K562 (cell line): ENCODE measurements at regions not wholly inside any gene's neighbourhood (a gene's known extent, or its start where the extent isn't known, plus 50 kb on each side); places are given as distances from the start of the nearest gene placed in this dataset.
A peak's percentile ranks its signal among the peaks of the same experiment; 100 is the strongest.

Experiments
- ATAC-seq: fragments of 200-7000 bp; cut with Tn5 transposase; 3 replicates; pipeline ENCODE4 v1.9.1; 2020; ENCODE audit warnings: moderate library complexity
- BruUV-seq: library from RNA; stranded (reverse); fragments of 400-500 nt; replicated peaks from 2 replicates; lab custom pipeline; 2021; lab: Mats Ljungman, UMichigan
- CTCF ChIA-PET: fragments of 300-600 bp; formaldehyde crosslinking; extraction: SDS; loops from one replicate; lab custom pipeline; 2021; ENCODE audit warnings: low intra/inter-chr PET ratio; lab: Yijun Ruan, JAX
- POLR2A ChIA-PET: fragments of 300-600, 350-650 bp; sonication (Branson Sonifier 250); formaldehyde crosslinking; extraction: SDS; loops from one replicate; lab custom pipeline; 2021; ENCODE audit warnings: antibody characterized with exemption, inconsistent platforms; lab: Yijun Ruan, JAX
- DNase-seq, 4 experiments: peaks; one replicate each; pipeline versions ENCODE4 v3.0.0 to v3.0.0-alpha.2; 2011 to 2018; ENCODE audit warnings: low spot score in 3 of 4, mixed read lengths in 3 of 4; ENCODE audit errors: extremely low read depth in 1 of 4
- FAIRE-seq: peaks from 2 replicates; lab custom pipeline; 2011; peaks lifted over from hg19 to GRCh38; lab: Jason Lieb, UNC
- H2AFZ ChIP-seq: 2 replicates; pipeline ENCODE4 v1.6.0; 2011; ENCODE audit warnings: low read depth, low read length, control low read depth, inconsistent platforms
- H3K27ac ChIP-seq: fragments of 200-600 bp; 3 replicates; pipeline ENCODE4 v1.8.0; 2011; ENCODE audit warnings: low read depth, mild to moderate bottlenecking, control low read depth, inconsistent platforms, low read length, moderate library complexity, mixed read lengths; ENCODE audit errors: extremely low read depth
- H3K27me3 ChIP-seq, 2 experiments: fragments of 300-600 bp in 1 of 2; 2 replicates in 1 of 2; 3 replicates in 1 of 2; pipeline versions ENCODE4 v1.6.0 to v1.8.0; 2011; ENCODE audit warnings: inconsistent platforms in 2 of 2, low read length in 2 of 2, mild to moderate bottlenecking in 1 of 2, mixed read lengths in 1 of 2, moderate library complexity in 1 of 2; ENCODE audit not compliant: control insufficient read depth in 2 of 2, insufficient read depth in 2 of 2
- H3K36me3 ChIP-seq: fragments of 300-600 bp; 3 replicates; pipeline ENCODE4 v1.8.0; 2011; ENCODE audit warnings: mild to moderate bottlenecking, low read length, inconsistent platforms; ENCODE audit not compliant: control insufficient read depth, insufficient read depth
- H3K4me1 ChIP-seq, 2 experiments: fragments of 200-600 bp in 1 of 2; replicated peaks in 1 of 2; 2 replicates in 1 of 2; 3 replicates in 1 of 2; pipeline versions ENCODE4 v1.5.1 to v1.8.0; 2011; ENCODE audit warnings: inconsistent platforms in 2 of 2, low read length in 2 of 2, mild to moderate bottlenecking in 1 of 2, mixed read lengths in 1 of 2, moderate library complexity in 1 of 2; ENCODE audit not compliant: control insufficient read depth in 2 of 2, insufficient read depth in 2 of 2
- H3K4me2 ChIP-seq: 2 replicates; pipeline ENCODE4 v1.6.1; 2011; ENCODE audit warnings: low read length, control low read depth, inconsistent platforms, mixed read lengths; ENCODE audit not compliant: insufficient read depth
- H3K4me3 ChIP-seq: fragments of 200-600 bp; sonication (generic), shearing (Covaris generic); 2 replicates; pipeline ENCODE4 v1.5.1; 2016; ENCODE audit warnings: control low read depth, inconsistent platforms
- H3K79me2 ChIP-seq: fragments of 200-600 bp; 3 replicates; pipeline ENCODE4 v1.8.0; 2011; ENCODE audit warnings: low read length, inconsistent platforms; ENCODE audit not compliant: control insufficient read depth, insufficient read depth
- H3K9ac ChIP-seq, 2 experiments: 2 replicates each; pipeline versions ENCODE4 v1.6.0 to v1.6.1; 2011; ENCODE audit warnings: low read depth in 2 of 2, low read length in 2 of 2, control low read depth in 1 of 2, inconsistent platforms in 1 of 2, mild to moderate bottlenecking in 1 of 2, mixed read lengths in 1 of 2; ENCODE audit not compliant: insufficient read depth in 1 of 2
- H3K9me1 ChIP-seq: one replicate; pipeline ENCODE4 v1.6.0; 2011; ENCODE audit warnings: inconsistent platforms, mild to moderate bottlenecking, low read length, moderate library complexity; ENCODE audit not compliant: control insufficient read depth, insufficient read depth
- H3K9me3 ChIP-seq: replicated peaks from 2 replicates; pipeline ENCODE4 v1.5.1; 2011; ENCODE audit warnings: low read depth, low read length, inconsistent platforms; ENCODE audit not compliant: control insufficient read depth, insufficient read depth
- H4K20me1 ChIP-seq: replicated peaks from 2 replicates; pipeline ENCODE4 v1.6.1; 2011; ENCODE audit warnings: low read length, inconsistent platforms, mixed read lengths; ENCODE audit not compliant: control insufficient read depth, insufficient read depth
- CEBPB ChIP-seq: fragments of 450-650 bp; IDR thresholded peaks from 2 replicates; pipeline ENCODE4 v1.6.1; 2016; ENCODE audit warnings: missing genetic modification characterization, missing compliant biosample characterization
- CEBPG ChIP-seq, 3 experiments: fragments of 200-800 bp in 1 of 3; sonication (Bioruptor generic) in 1 of 3; sonication (generic) in 1 of 3; formaldehyde crosslinking in 1 of 3; IDR thresholded peaks in 2 of 3; conservative IDR thresholded peaks in 1 of 3; 2 replicates each; pipeline versions ENCODE4 v1.6.1 to v1.8.0; 2016 to 2022; ENCODE audit warnings: missing compliant biosample characterization in 2 of 3, missing genetic modification characterization in 2 of 3, mild to moderate bottlenecking in 1 of 3, missing genetic modification reagents in 1 of 3
- HNRNPL ChIP-seq: fragments of 200-400 bp; formaldehyde crosslinking; IDR thresholded peaks from 2 replicates; pipeline ENCODE4 v1.6.1; 2017; ENCODE audit warnings: low read depth, mild to moderate bottlenecking, low read length
- MCM5 ChIP-seq: fragments of 450-650 bp; IDR thresholded peaks from 2 replicates; pipeline ENCODE4 v1.6.1; 2016; ENCODE audit warnings: low read depth
- SMAD1 ChIP-seq: fragments of 150-350 bp; IDR thresholded peaks from 2 replicates; pipeline ENCODE4 v1.6.1; 2014; ENCODE audit warnings: low read length, low read depth; ENCODE audit not compliant: partially characterized antibody
- STAG1 ChIP-seq: sonication (generic); formaldehyde crosslinking; IDR thresholded peaks from 2 replicates; pipeline ENCODE4 v1.5.0; 2020; ENCODE audit warnings: missing genetic modification reagents, borderline replicate concordance
- TAF7 ChIP-seq: fragments of 450-650 bp; IDR thresholded peaks from 2 replicates; pipeline ENCODE4 v1.6.1; 2016; ENCODE audit warnings: missing genetic modification characterization, missing compliant biosample characterization
- WGBS: fragments of 100-300 bp; shearing (Covaris generic); methylation state at CpG from one replicate; pipeline ENCODE4 v1.1.6; 2016; ENCODE audit warnings: low coverage, mixed read lengths; ENCODE audit not compliant: insufficient coverage; ENCODE audit errors: missing lambda C conversion rate; 5-methylcytosine and 5-hydroxymethylcytosine counted together
- in situ Hi-C: fragments of 300-500 bp; cut with MboI; formaldehyde crosslinking; loops from 4 replicates; pipeline ENCODE4 v1.15.0; 2018; ENCODE audit warnings: inconsistent platforms, mixed read lengths
- intact Hi-C: fragments of 100-400 bp; cut with micrococcal nuclease; formaldehyde crosslinking; loops from 2 replicates; pipeline ENCODE4 v1.14.2; 2022
- TF ChIP-seq, protein P1 (sequence below): fragments of 250-450 bp; sonication (Bioruptor Pico); IDR thresholded peaks from 2 replicates; pipeline ENCODE4 v1.8.0; 2021; ENCODE audit warnings: moderate library complexity, mild to moderate bottlenecking, inconsistent platforms
- TF ChIP-seq, protein P2 (sequence below), 3 experiments: IDR thresholded peaks in 2 of 3; conservative IDR thresholded peaks in 1 of 3; 2 replicates each; pipeline ENCODE4 v1.5.1; 2011 to 2012; ENCODE audit warnings: low read length in 3 of 3, mild to moderate bottlenecking in 3 of 3, control low read depth in 2 of 3, improper control_type of control experiment in 1 of 3, inconsistent platforms in 1 of 3, low read depth in 1 of 3, mixed read lengths in 1 of 3, moderate library complexity in 1 of 3; ENCODE audit not compliant: insufficient read depth in 2 of 3
- TF ChIP-seq, protein P3 (sequence below): fragments of 450-650 bp; formaldehyde crosslinking; IDR thresholded peaks from 2 replicates; pipeline ENCODE4 v1.4.0; 2020; ENCODE audit warnings: mild to moderate bottlenecking, moderate library complexity

DNA sequence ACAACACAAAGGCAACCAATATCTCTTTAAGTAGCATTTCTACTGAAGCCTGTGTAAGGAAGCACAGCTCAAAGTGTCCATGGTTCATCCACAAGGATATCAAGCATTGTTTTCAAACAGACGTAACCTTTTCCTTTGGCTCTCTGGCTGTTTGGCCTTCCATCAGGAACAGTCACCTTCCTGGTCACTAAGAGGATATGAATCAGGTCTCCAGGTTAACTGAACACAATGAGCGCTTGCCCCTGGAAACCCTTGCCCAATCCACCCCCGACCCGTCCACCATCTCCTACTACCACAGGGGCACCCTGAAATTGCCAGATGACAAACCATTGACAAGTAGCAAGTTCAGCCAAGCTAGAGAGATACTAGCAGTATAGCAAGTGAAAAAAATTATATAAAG lies 114.4 kb upstream of the COL21A1 start:
- TF ChIP-seq MCM5: no peak
- no peak for TF ChIP-seq HNRNPL
- TF ChIP-seq CEBPB: no peak
- TF ChIP-seq, protein P1, sequence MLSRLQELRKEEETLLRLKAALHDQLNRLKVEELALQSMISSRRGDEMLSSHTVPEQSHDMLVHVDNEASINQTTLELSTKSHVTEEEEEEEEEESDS (CRISPR knock-in tag): no peak
- Histone ChIP-seq H3K4me3 (no peak overlapping the region), H3K9me3 (no peaks in the 10 kb centered on the region), H3K27me3 (no peaks in the 10 kb centered on the region; a peak in 2 of 5 replicates), H3K4me1 (no peaks in the 10 kb centered on the region), H4K20me1 (no peaks in the 10 kb centered on the region), H3K36me3 (no peaks in the 10 kb centered on the region), H3K79me2 (no peaks in the 10 kb centered on the region), H3K27ac (no peak overlapping the region), H3K9me1 (no peaks in the 10 kb centered on the region), H3K4me2 (no peak overlapping the region), H3K9ac (no peak overlapping the region), H2AFZ (no peak overlapping the region)
- in situ Hi-C loops: loop anchor here (25.0 kb wide), 2 partner anchors 500 to 950 kb away; partner anchors contain the start of gene PRIM2
- BruUV-seq: no TSS peak
- FAIRE-seq: no peak
- intact Hi-C loops: loop anchor here (10.0 kb wide), 1 partner anchor 953 kb away; the partner anchor contains the start of gene PRIM2
- CTCF ChIA-PET: no interaction called here
- WGBS: 2% methylated on average over 4 of the region's 4 CpGs
- no peak for ATAC-seq
- POLR2A ChIA-PET: no interaction called here
- no peak for DNase-seq

DNA sequence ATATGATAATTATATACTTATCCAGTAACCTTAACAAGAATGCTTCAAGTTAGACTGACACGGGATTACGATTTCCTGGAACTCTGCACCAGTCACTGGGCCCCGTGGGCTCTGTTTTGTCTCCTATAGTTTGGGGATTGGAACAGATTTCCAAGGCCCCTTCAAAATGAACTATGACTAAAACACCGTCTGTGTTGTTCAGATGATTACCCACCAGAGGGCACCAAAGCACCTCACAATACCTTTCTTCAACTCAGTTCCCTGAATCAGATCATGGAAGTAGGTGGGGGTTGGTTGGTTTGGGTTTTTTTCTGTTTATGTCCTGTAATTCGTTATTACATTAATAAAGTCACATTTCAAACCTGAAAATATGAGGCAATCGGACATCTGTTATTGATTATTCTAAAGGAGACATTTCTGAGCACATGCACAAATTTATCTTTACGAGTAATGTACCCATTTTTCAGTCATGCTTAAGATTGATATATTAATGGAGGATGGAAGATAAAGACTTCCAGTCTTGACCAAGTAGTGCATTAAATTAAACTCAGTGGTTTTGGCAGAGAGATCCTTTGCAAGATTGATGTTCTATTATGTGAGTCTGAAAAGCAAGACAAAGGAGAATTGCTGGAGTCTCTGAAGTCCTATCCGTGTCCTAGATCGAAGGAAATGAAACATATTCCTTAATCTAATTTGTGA lies 112.0 kb upstream of the COL21A1 start:
- 7% methylated on average over 9 of the region's 9 CpGs for WGBS
- H2AFZ ChIP-seq: no peak overlapping the region
- intact Hi-C loops: loop anchor here (1.0 to 10.0 kb wide), 5 partner anchors 190 to 485 kb away; no protein-coding TSS in a partner anchor
- H3K4me1 ChIP-seq: no peaks in the 10 kb centered on the region
- no peak overlapping the region for H3K9ac ChIP-seq
- DNase-seq (peak; percentile 63 to 75 (median 67)), FAIRE-seq (peak; percentile 92), ATAC-seq (peak; percentile 93)
- H3K4me2 ChIP-seq: no peak overlapping the region
- in situ Hi-C loops: loop anchor here (5.0 to 25.0 kb wide), 3 partner anchors 233 to 953 kb away; partner anchors contain the start of gene PRIM2
- no peak overlapping the region for H3K4me3 ChIP-seq
- H3K9me1 ChIP-seq: no peaks in the 10 kb centered on the region
- no peaks in the 10 kb centered on the region; a peak in 2 of 5 replicates for H3K27me3 ChIP-seq
- BruUV-seq: no TSS peak
- ChIA-PET CTCF (interaction anchor here (0.6 to 2.5 kb wide), 9 partner anchors 19 to 340 kb away, joined by 3 to 24 read pairs (median 4); no protein-coding TSS in a partner anchor), POLR2A (no interaction called here)
- H4K20me1 ChIP-seq: no peaks in the 10 kb centered on the region
- no peaks in the 10 kb centered on the region for H3K9me3 ChIP-seq
- no peaks in the 10 kb centered on the region for H3K79me2 ChIP-seq
- no peak overlapping the region for H3K27ac ChIP-seq
- no peaks in the 10 kb centered on the region for H3K36me3 ChIP-seq
- TF ChIP-seq STAG1 (CRISPR knock-in tag) (peak; percentile 42; the same call in 1 of the 2 replicates), TAF7 (no peak), CEBPG (CRISPR knock-in tag; IDR thresholded peaks at IDR 0.05) (no peak), CEBPG (tag; conservative IDR thresholded peaks at IDR 0.05 in 1 of 2, IDR thresholded peaks at IDR 0.05 in 1 of 2) (0 out of 4 replicates have a peak, but pooled peaks of 1 of the 2 experiments have one; percentile 14), SMAD1 (no peak)
- TF ChIP-seq, protein P2, sequence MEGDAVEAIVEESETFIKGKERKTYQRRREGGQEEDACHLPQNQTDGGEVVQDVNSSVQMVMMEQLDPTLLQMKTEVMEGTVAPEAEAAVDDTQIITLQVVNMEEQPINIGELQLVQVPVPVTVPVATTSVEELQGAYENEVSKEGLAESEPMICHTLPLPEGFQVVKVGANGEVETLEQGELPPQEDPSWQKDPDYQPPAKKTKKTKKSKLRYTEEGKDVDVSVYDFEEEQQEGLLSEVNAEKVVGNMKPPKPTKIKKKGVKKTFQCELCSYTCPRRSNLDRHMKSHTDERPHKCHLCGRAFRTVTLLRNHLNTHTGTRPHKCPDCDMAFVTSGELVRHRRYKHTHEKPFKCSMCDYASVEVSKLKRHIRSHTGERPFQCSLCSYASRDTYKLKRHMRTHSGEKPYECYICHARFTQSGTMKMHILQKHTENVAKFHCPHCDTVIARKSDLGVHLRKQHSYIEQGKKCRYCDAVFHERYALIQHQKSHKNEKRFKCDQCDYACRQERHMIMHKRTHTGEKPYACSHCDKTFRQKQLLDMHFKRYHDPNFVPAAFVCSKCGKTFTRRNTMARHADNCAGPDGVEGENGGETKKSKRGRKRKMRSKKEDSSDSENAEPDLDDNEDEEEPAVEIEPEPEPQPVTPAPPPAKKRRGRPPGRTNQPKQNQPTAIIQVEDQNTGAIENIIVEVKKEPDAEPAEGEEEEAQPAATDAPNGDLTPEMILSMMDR (IDR thresholded peaks at IDR 0.05 in 2 of 3, conservative IDR thresholded peaks at IDR 0.05 in 1 of 3; ENCODE audit: insufficient read depth in 2 of 3, low read depth in 1 of 3, low read length in 3 of 3): peak; percentile 65 to 84 (median 76)
- TF ChIP-seq, protein P3, sequence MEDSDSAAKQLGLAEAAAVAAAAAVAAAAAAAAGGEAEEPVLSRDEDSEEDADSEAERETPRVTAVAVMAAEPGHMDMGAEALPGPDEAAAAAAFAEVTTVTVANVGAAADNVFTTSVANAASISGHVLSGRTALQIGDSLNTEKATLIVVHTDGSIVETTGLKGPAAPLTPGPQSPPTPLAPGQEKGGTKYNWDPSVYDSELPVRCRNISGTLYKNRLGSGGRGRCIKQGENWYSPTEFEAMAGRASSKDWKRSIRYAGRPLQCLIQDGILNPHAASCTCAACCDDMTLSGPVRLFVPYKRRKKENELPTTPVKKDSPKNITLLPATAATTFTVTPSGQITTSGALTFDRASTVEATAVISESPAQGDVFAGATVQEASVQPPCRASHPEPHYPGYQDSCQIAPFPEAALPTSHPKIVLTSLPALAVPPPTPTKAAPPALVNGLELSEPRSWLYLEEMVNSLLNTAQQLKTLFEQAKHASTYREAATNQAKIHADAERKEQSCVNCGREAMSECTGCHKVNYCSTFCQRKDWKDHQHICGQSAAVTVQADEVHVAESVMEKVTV (CRISPR knock-in tag): peak; percentile 95
